K562 (cell line): ENCODE measurements at regions not wholly inside any gene's neighbourhood (a gene's known extent, or its start where the extent isn't known, plus 50 kb on each side); places are given as distances from the start of the nearest gene placed in this dataset.

Experiments used
- ATAC-seq: fragments of 200-7000 bp; cut with Tn5 transposase; 3 replicates; pipeline ENCODE4 v1.9.1; 2020; ENCODE audit warnings: moderate library complexity
- BruUV-seq: library from RNA; stranded (reverse); fragments of 400-500 nt; replicated peaks from 2 replicates; lab custom pipeline; 2021; lab: Mats Ljungman, UMichigan
- CTCF ChIA-PET: fragments of 300-600 bp; formaldehyde crosslinking; extraction: SDS; loops from one replicate; lab custom pipeline; 2021; ENCODE audit warnings: low intra/inter-chr PET ratio; lab: Yijun Ruan, JAX
- POLR2A ChIA-PET: fragments of 300-600, 350-650 bp; sonication (Branson Sonifier 250); formaldehyde crosslinking; extraction: SDS; loops from one replicate; lab custom pipeline; 2021; ENCODE audit warnings: antibody characterized with exemption, inconsistent platforms; lab: Yijun Ruan, JAX
- DNase-seq, 4 experiments: peaks; one replicate each; pipeline versions ENCODE4 v3.0.0 to v3.0.0-alpha.2; 2011 to 2018; ENCODE audit warnings: low spot score in 3 of 4, mixed read lengths in 3 of 4; ENCODE audit errors: extremely low read depth in 1 of 4
- FAIRE-seq: peaks from 2 replicates; lab custom pipeline; 2011; peaks lifted over from hg19 to GRCh38; lab: Jason Lieb, UNC
- H2AFZ ChIP-seq: 2 replicates; pipeline ENCODE4 v1.6.0; 2011; ENCODE audit warnings: low read depth, low read length, control low read depth, inconsistent platforms
- H3K27ac ChIP-seq: fragments of 200-600 bp; 3 replicates; pipeline ENCODE4 v1.8.0; 2011; ENCODE audit warnings: low read depth, mild to moderate bottlenecking, control low read depth, inconsistent platforms, low read length, moderate library complexity, mixed read lengths; ENCODE audit errors: extremely low read depth
- H3K27me3 ChIP-seq, 2 experiments: fragments of 300-600 bp in 1 of 2; 2 replicates in 1 of 2; 3 replicates in 1 of 2; pipeline versions ENCODE4 v1.6.0 to v1.8.0; 2011; ENCODE audit warnings: inconsistent platforms in 2 of 2, low read length in 2 of 2, mild to moderate bottlenecking in 1 of 2, mixed read lengths in 1 of 2, moderate library complexity in 1 of 2; ENCODE audit not compliant: control insufficient read depth in 2 of 2, insufficient read depth in 2 of 2
- H3K36me3 ChIP-seq: fragments of 300-600 bp; 3 replicates; pipeline ENCODE4 v1.8.0; 2011; ENCODE audit warnings: mild to moderate bottlenecking, low read length, inconsistent platforms; ENCODE audit not compliant: control insufficient read depth, insufficient read depth
- H3K4me1 ChIP-seq, 2 experiments: fragments of 200-600 bp in 1 of 2; replicated peaks in 1 of 2; 2 replicates in 1 of 2; 3 replicates in 1 of 2; pipeline versions ENCODE4 v1.5.1 to v1.8.0; 2011; ENCODE audit warnings: inconsistent platforms in 2 of 2, low read length in 2 of 2, mild to moderate bottlenecking in 1 of 2, mixed read lengths in 1 of 2, moderate library complexity in 1 of 2; ENCODE audit not compliant: control insufficient read depth in 2 of 2, insufficient read depth in 2 of 2
- H3K4me2 ChIP-seq: 2 replicates; pipeline ENCODE4 v1.6.1; 2011; ENCODE audit warnings: low read length, control low read depth, inconsistent platforms, mixed read lengths; ENCODE audit not compliant: insufficient read depth
- H3K4me3 ChIP-seq: fragments of 200-600 bp; sonication (generic), shearing (Covaris generic); 2 replicates; pipeline ENCODE4 v1.5.1; 2016; ENCODE audit warnings: control low read depth, inconsistent platforms
- H3K79me2 ChIP-seq: fragments of 200-600 bp; 3 replicates; pipeline ENCODE4 v1.8.0; 2011; ENCODE audit warnings: low read length, inconsistent platforms; ENCODE audit not compliant: control insufficient read depth, insufficient read depth
- H3K9ac ChIP-seq, 2 experiments: 2 replicates each; pipeline versions ENCODE4 v1.6.0 to v1.6.1; 2011; ENCODE audit warnings: low read depth in 2 of 2, low read length in 2 of 2, control low read depth in 1 of 2, inconsistent platforms in 1 of 2, mild to moderate bottlenecking in 1 of 2, mixed read lengths in 1 of 2; ENCODE audit not compliant: insufficient read depth in 1 of 2
- H3K9me1 ChIP-seq: one replicate; pipeline ENCODE4 v1.6.0; 2011; ENCODE audit warnings: inconsistent platforms, mild to moderate bottlenecking, low read length, moderate library complexity; ENCODE audit not compliant: control insufficient read depth, insufficient read depth
- H3K9me3 ChIP-seq: replicated peaks from 2 replicates; pipeline ENCODE4 v1.5.1; 2011; ENCODE audit warnings: low read depth, low read length, inconsistent platforms; ENCODE audit not compliant: control insufficient read depth, insufficient read depth
- H4K20me1 ChIP-seq: replicated peaks from 2 replicates; pipeline ENCODE4 v1.6.1; 2011; ENCODE audit warnings: low read length, inconsistent platforms, mixed read lengths; ENCODE audit not compliant: control insufficient read depth, insufficient read depth
- CTBP1 ChIP-seq: fragments of 450-650 bp; IDR thresholded peaks from 2 replicates; pipeline ENCODE4 v1.6.1; 2016; ENCODE audit warnings: borderline replicate concordance
- FOXJ3 ChIP-seq: sonication (generic); formaldehyde crosslinking; IDR thresholded peaks from 2 replicates; pipeline ENCODE4 v1.4.0; 2020; ENCODE audit warnings: mild to moderate bottlenecking, missing genetic modification reagents
- NR3C1 ChIP-seq: sonication (generic); formaldehyde crosslinking; IDR thresholded peaks from 2 replicates; pipeline ENCODE4 v1.8.1; 2022; ENCODE audit warnings: missing genetic modification reagents
- SLC30A9 ChIP-seq: fragments of 250-450 bp; sonication (Bioruptor Pico); IDR thresholded peaks from 2 replicates; pipeline ENCODE4 v1.8.0; 2022; ENCODE audit warnings: mild to moderate bottlenecking, moderate library complexity
- SMARCA5 ChIP-seq: fragments of 450-650 bp; IDR thresholded peaks from 2 replicates; pipeline ENCODE4 v1.6.1; 2016
- TAL1 ChIP-seq: fragments of 450-650 bp; IDR thresholded peaks from 2 replicates; pipeline ENCODE4 v1.6.1; 2016; ENCODE audit warnings: mild to moderate bottlenecking
- TBP ChIP-seq: optimal IDR thresholded peaks from 2 replicates; pipeline ENCODE3; 2011; ENCODE audit warnings: low read depth, low read length, improper control_type of control experiment
- ZBTB7A ChIP-seq: IDR thresholded peaks from 2 replicates; pipeline ENCODE4 v1.6.1; 2011; ENCODE audit warnings: low read depth, mild to moderate bottlenecking, low read length, moderate library complexity, borderline replicate concordance; ENCODE audit not compliant: control insufficient read depth
- ZBTB8A ChIP-seq: fragments of 450-650 bp; IDR thresholded peaks from 2 replicates; pipeline ENCODE4 v1.6.1; 2018; ENCODE audit warnings: mild to moderate bottlenecking, moderate library complexity; ENCODE audit not compliant: partially characterized antibody
- ZNF174 ChIP-seq: fragments of 250-450 bp; sonication (Bioruptor Pico); IDR thresholded peaks from 2 replicates; pipeline ENCODE4 v1.4.0; 2020; ENCODE audit warnings: mild to moderate bottlenecking
- WGBS: fragments of 100-300 bp; shearing (Covaris generic); methylation state at CpG from one replicate; pipeline ENCODE4 v1.1.6; 2016; ENCODE audit warnings: low coverage, mixed read lengths; ENCODE audit not compliant: insufficient coverage; ENCODE audit errors: missing lambda C conversion rate; 5-methylcytosine and 5-hydroxymethylcytosine counted together
- in situ Hi-C: fragments of 300-500 bp; cut with MboI; formaldehyde crosslinking; loops from 4 replicates; pipeline ENCODE4 v1.15.0; 2018; ENCODE audit warnings: inconsistent platforms, mixed read lengths
- intact Hi-C: fragments of 100-400 bp; cut with micrococcal nuclease; formaldehyde crosslinking; loops from 2 replicates; pipeline ENCODE4 v1.14.2; 2022
- TF ChIP-seq, protein P1 (sequence below): fragments of 250-450 bp; sonication (Bioruptor Pico); IDR thresholded peaks from 2 replicates; pipeline ENCODE4 v1.4.0; 2020; ENCODE audit warnings: mild to moderate bottlenecking, moderate library complexity
- TF ChIP-seq, protein P2 (sequence below): fragments of 250-450 bp; sonication (Bioruptor Pico); IDR thresholded peaks from 2 replicates; pipeline ENCODE4 v1.4.0; 2020; ENCODE audit warnings: mild to moderate bottlenecking, moderate library complexity, borderline replicate concordance
- TF ChIP-seq, protein P3 (sequence below): sonication (generic); formaldehyde crosslinking; IDR thresholded peaks from 2 replicates; pipeline ENCODE4 v1.8.0; 2022; ENCODE audit warnings: missing genetic modification reagents, mild to moderate bottlenecking, borderline replicate concordance
- TF ChIP-seq, protein P4 (sequence below): sonication (generic); formaldehyde crosslinking; IDR thresholded peaks from 2 replicates; pipeline ENCODE4 v1.4.0; 2020; ENCODE audit warnings: mild to moderate bottlenecking, missing genetic modification reagents

DNA sequence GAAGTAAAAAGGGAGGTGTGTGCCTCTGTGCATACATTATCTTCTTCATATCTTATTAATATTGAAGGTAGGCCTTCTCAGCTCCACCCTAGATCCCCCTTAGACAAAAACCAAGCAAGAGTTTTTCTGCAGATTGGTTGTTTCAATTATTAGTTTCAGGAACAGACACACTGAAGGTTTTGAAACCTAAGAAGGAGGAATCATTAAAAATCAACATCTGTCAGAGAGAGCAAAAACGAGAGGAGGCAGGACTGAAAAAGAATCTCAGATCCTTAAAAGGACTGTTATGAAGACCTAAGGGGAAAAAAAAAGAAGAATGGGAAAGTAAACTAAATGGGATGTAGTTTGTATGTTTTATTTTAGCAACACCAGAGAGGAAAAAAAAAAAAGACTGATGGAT, 560.8 kb upstream of the JAG1 start:
- Histone ChIP-seq H3K27ac (no peak overlapping the region), H3K79me2 (no peaks in the 10 kb centered on the region), H3K9me1 (no peaks in the 10 kb centered on the region), H3K4me1 (no peaks in the 10 kb centered on the region), H3K9me3 (no peaks in the 10 kb centered on the region), H4K20me1 (no peaks in the 10 kb centered on the region), H3K27me3 (no peaks in the 10 kb centered on the region), H3K36me3 (no peaks in the 10 kb centered on the region), H2AFZ (no peak overlapping the region), H3K4me2 (no peak overlapping the region), H3K9ac (no peak overlapping the region), H3K4me3 (no peak overlapping the region)
- BruUV-seq: no TSS peak
- POLR2A ChIA-PET: no interaction called here
- in situ Hi-C loops: no loop called here
- 0% methylated on average over 1 of the region's 1 CpG for WGBS
- intact Hi-C loops: no loop called here
- no peak for ATAC-seq
- CTCF ChIA-PET: no interaction called here
- DNase-seq: no peak
- FAIRE-seq: no peak
- TF ChIP-seq, protein P1, sequence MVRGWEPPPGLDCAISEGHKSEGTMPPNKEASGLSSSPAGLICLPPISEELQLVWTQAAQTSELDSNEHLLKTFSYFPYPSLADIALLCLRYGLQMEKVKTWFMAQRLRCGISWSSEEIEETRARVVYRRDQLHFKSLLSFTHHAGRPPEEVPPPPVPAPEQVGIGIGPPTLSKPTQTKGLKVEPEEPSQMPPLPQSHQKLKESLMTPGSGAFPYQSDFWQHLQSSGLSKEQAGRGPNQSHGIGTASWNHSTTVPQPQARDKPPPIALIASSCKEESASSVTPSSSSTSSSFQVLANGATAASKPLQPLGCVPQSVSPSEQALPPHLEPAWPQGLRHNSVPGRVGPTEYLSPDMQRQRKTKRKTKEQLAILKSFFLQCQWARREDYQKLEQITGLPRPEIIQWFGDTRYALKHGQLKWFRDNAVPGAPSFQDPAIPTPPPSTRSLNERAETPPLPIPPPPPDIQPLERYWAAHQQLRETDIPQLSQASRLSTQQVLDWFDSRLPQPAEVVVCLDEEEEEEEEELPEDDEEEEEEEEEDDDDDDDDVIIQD (CRISPR knock-in tag): no peak
- TF ChIP-seq, protein P2, sequence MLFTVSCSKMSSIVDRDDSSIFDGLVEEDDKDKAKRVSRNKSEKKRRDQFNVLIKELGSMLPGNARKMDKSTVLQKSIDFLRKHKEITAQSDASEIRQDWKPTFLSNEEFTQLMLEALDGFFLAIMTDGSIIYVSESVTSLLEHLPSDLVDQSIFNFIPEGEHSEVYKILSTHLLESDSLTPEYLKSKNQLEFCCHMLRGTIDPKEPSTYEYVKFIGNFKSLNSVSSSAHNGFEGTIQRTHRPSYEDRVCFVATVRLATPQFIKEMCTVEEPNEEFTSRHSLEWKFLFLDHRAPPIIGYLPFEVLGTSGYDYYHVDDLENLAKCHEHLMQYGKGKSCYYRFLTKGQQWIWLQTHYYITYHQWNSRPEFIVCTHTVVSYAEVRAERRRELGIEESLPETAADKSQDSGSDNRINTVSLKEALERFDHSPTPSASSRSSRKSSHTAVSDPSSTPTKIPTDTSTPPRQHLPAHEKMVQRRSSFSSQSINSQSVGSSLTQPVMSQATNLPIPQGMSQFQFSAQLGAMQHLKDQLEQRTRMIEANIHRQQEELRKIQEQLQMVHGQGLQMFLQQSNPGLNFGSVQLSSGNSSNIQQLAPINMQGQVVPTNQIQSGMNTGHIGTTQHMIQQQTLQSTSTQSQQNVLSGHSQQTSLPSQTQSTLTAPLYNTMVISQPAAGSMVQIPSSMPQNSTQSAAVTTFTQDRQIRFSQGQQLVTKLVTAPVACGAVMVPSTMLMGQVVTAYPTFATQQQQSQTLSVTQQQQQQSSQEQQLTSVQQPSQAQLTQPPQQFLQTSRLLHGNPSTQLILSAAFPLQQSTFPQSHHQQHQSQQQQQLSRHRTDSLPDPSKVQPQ (CRISPR knock-in tag): no peak
- no peak for TF ChIP-seq NR3C1 (CRISPR knock-in tag)
- no peak for TF ChIP-seq CTBP1
- no peak for TF ChIP-seq TBP
- TF ChIP-seq, protein P3, sequence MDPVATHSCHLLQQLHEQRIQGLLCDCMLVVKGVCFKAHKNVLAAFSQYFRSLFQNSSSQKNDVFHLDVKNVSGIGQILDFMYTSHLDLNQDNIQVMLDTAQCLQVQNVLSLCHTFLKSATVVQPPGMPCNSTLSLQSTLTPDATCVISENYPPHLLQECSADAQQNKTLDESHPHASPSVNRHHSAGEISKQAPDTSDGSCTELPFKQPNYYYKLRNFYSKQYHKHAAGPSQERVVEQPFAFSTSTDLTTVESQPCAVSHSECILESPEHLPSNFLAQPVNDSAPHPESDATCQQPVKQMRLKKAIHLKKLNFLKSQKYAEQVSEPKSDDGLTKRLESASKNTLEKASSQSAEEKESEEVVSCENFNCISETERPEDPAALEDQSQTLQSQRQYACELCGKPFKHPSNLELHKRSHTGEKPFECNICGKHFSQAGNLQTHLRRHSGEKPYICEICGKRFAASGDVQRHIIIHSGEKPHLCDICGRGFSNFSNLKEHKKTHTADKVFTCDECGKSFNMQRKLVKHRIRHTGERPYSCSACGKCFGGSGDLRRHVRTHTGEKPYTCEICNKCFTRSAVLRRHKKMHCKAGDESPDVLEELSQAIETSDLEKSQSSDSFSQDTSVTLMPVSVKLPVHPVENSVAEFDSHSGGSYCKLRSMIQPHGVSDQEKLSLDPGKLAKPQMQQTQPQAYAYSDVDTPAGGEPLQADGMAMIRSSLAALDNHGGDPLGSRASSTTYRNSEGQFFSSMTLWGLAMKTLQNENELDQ (CRISPR knock-in tag): no peak
- no peak for TF ChIP-seq SLC30A9 (CRISPR knock-in tag)
- no peak for TF ChIP-seq ZBTB7A
- no peak for TF ChIP-seq ZNF174 (CRISPR knock-in tag)
- no peak for TF ChIP-seq TAL1
- no peak for TF ChIP-seq ZBTB8A
- no peak for TF ChIP-seq FOXJ3 (CRISPR knock-in tag)
- no peak for TF ChIP-seq SMARCA5
- TF ChIP-seq, protein P4, sequence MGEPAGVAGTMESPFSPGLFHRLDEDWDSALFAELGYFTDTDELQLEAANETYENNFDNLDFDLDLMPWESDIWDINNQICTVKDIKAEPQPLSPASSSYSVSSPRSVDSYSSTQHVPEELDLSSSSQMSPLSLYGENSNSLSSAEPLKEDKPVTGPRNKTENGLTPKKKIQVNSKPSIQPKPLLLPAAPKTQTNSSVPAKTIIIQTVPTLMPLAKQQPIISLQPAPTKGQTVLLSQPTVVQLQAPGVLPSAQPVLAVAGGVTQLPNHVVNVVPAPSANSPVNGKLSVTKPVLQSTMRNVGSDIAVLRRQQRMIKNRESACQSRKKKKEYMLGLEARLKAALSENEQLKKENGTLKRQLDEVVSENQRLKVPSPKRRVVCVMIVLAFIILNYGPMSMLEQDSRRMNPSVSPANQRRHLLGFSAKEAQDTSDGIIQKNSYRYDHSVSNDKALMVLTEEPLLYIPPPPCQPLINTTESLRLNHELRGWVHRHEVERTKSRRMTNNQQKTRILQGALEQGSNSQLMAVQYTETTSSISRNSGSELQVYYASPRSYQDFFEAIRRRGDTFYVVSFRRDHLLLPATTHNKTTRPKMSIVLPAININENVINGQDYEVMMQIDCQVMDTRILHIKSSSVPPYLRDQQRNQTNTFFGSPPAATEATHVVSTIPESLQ: no peak
